ENCODE measurements at regions not wholly inside any gene's neighbourhood (a gene's known extent, or its start where the extent isn't known, plus 50 kb on each side); places are given as distances from the start of the nearest gene placed in this dataset.
"Not testable (repeated sequence)": the region's sequence is repeated elsewhere in the genome, so short reads cannot be mapped to it uniquely, and the experiment has no call there.

DNA sequence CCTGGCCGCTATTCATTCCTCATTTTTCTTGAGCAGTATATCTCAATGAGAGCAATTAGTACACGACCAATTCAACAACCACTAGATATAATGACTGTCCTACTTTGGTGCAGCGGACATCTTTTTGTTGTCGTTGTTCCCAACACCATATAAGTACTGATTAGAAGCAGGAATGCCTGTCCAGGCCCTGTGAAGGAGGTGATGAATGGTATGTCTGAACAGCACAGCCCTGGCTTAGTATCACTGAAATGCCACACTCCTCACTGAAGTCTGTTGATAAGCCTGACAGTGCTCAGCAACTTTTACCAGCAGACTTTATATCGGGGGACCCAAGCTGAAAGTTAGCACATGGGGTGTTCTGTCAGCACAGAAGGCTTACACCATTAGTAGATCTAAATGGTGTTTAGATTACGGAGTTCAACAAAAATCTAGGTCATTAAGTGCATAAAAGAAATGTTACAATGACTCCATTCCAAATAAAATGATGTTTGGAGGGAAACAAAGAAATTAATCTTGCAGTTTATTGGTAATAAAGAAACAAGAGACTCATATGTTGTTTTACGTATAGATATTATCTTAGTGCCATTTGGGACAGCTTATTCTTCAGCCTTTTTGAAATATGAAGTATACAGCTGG, 228.3 kb upstream of the TTC29 start:
- DNase-seq, result no peak

DNA sequence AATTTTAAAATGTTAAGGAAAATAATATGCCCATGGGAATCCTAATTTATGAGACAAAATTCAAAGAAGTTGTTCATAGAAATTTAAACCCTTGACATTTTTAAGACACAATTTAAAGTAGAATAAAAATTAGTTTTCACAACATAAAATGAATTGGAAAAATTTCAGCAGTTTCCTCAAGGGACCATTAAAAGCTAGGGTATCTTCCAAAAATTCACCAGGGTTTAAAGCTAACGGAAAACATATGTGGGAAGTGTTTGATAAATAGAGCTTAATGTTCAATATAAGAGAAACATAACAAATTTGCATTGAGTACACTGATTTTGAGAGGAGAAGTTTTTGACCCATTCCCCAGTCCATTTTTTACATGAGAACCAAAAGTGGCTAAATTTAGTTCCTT, 228.9 kb upstream of the TTC29 start:
- no peak for DNase-seq

DNA sequence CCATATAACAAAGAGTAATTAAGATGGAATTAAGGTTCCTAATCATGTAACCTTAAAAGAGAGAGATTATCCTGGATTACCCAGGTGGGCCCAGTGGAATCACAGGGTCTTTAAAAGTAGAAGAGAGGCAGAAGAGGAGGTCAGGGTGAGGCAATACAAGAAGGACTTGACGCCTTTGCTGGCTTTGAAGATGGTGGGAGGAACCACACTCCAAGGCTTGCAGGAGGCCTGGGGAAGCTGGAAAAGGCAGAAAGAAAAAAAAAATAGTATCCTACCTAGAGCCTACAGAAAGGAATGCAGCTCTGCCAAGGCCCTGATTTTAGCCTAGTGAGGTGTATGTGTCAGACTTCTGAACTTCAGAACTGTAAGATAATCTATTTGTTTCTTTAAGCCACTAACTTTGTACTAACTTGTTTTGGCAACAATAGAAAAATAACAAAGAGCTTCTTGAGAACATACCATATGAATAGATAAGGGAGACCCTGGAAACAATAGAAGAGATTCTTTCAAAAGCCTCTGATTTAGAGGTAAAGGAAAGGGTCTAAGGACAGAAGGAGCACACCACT, 229.9 kb upstream of the TTC29 start:
- no peak for DNase-seq

DNA sequence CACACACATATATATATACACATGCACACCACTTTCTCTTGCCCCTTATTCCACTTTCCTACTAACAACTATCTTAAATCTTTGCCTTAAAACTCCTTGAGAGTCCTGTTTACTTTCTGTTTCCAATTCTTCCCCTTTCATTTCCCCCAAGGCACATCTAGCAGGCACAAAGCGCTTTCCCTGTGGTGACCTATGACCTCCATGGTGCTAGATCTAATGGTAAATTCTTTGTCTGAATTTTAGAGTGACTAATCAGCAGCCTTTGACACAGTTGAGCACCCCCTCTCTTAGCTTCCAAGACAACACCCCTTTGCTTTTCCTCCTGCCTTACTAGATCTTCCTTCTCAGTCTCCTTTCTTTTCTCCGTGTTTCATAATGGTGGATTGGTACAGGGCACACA, 236.4 kb upstream of the TTC29 start:
- no peak for DNase-seq

DNA sequence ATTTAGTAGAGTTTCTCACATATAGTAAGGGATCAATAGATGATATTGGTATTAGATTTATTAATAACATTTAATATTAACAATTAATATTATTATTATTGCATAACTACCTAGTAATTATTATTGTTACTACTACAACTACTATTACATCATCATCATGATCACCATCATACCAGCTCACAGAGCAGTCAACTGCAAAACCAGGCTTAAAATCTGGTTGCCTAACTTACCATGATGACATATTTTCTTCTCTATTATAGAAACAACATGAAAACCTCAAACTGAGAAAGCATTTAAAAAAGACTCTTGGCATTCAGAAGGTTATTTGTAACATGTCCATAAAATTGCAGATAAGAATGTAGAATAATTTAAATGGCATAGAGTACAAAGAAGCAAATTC, 247.0 kb upstream of the TTC29 start:
- no peak for DNase-seq

DNA sequence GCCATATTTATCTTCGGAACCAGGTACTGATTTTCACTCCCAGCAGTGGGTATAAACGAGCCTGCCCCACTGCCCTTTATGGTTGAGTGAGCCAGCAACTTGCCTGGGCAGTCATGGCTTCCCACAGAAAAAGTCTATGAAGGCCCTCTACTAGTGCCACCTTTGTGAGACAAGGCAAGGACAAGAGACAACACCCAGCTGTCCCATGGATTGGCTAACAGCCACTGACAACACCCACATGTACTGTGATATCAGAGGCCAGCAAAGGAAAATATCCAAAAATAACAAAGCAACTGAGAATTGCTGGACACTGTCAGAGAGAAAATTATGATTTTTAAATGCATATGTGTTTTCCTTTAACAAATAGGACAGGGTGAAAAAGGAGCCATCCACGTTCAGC, 248.4 kb upstream of the TTC29 start:
- DNase-seq, result no peak

DNA sequence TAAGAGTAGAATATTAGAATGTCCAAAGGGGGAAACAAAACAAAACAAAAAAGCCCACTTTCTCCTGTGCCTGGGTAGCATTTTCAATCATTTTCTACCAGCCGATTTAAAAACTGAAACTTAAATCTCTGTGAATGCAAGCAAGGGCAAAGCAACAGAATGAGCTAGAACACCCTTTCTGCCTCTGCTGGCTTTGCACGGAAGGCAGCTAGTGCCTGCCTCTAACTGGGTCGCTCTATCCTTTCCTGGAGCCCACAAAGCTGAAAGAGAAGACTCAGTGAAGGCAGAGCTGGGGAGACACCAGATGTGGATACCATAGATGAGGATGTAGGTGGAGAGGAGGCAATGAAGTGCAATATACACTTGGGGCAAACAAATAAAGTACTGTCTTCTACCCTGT, 248.9 kb upstream of the TTC29 start:
- DNase-seq, result no peak

DNA sequence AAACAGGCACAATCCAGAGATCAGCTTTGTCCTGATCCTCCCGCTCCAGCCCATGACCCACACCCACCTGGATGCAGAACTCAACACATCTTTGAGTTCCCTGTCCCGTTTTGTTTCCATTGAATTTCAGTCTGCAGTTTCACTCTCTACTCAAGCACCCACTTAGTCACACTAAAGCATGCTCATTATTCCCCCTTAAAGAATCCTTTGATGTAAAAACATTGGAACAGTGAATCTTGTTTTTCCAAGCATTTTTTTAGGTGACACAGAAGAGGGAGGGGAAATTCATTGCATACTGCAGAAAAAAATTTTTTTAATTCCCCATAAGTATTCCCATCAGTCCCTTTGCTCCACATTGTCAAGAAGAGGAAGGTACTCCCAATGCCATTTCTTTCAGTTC, 249.7 kb upstream of the TTC29 start:
- DNase-seq, result no peak

DNA sequence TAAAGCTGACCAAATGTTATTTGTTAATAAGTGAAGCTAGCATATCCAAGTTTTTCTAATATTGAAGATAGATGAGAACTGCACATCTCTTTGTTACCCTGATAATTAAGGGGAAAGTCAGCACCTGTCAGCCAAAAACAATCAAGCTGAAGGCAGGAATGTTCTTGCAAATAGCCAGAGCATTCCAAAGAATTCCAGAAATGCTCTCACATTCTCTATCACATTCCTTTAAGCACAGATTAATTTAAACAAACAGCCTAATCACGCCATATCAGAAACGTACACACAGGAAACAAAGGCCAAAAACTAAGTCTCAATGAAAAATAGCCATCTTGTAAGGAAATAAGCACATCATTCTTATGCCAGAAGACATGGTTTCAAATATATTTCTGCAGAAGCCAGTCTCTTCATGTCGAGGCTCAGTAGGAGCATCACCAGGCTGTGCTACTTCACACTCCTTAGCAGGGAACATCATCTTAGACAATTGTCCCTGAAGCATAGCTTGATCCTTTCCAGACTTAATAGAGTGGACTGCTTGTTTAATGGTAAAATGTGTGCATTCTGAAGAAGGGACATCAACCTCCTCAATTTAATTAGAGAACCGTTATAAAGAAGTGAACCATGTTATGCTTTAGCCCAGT, 252.9 kb upstream of the TTC29 start:
- no peak for DNase-seq

DNA sequence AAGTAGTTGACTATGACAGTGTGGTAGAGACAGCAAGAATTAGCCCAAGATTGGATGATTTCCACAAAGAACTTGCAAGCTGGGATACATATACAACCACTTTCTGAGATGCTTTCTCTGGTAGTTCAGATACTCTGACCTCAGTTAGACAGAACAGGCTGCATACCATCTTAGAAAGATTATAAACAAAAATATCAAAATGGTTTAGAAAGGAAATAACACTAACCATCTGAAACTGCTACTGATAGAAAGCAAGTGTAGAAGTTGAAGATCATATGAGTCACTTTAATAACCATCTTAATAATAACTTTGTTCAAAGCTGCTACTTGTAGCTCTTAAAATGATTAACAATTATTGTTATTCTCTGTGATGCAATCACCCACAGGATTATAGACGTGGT, 255.4 kb upstream of the TTC29 start:
- no peak for DNase-seq

DNA sequence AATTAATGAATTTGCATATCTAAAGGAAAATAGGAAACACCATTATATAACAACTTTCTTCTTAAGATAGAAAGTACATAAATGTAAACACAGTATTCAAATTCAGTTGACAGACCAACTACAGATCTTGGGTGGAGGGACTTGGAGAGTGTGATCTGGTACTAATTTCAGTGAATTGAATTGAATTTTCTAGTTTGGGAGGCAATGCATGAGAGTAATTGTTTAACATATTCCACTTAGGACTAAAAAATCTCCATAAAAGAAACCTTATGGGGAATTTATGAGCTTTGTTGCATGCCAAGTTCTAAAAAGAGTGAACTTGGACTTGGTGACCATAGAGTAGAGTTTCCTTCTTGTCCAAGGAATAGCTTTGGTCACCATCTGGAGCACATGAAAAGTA, 261.1 kb upstream of the TTC29 start:
- no peak for DNase-seq

DNA sequence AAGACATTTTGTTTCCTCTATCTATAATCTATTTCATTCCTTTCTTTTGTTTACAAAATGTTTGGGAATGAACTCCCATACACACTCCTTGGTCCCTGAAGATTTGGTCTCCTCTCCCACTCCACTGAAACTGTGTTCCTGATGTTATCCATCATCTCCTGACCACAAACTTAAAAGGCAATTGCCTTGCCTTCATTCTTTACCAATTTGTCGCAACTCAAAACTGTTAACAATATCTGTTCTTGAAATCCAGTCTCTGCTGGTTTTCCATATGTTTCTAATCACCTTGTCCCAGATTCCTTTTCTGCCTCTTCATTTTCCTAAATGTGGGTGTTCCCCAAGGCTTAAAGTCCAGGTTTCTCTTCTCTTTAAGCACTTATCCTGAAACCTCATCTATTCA, 262.2 kb upstream of the TTC29 start:
- DNase-seq, result no peak

DNA sequence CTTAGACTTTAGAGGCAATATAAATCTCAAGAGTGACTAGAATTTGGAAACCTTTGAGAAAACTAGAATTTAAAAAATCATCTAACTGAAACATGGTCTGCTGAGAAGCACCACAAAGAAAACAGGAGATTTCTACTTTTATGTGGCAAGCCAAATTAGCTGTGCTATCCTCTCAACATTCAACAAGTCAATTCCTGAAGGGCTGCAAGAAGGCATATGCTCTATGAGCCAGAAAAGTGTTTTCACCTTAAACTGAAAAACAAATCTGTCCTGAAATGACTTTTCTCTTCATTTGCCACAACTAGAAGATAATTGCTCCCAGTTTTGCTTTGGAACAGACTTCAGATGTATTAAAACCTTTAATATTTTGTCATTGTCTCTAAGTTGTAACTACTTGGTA, 263.2 kb upstream of the EDNRA start:
- DNase-seq, result no peak

DNA sequence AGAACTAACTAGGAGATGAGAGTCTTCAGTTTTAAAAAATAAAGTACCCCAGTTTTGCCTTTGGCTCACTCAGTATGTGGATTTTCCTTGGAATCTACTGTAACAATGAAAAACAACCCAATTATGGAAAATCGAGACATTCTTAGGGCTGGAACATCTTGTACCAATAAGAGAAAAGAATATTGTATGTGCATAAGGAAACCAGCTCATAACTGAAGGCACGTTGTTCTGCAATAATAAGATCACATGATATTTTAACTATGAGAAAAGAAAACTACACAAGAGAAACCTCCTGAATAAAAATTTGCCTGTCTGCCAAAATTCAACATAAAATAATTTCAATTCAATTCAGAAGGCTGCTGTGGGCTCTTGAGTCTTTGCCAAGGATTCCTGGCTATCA, 261.8 kb upstream of the EDNRA start:
- no peak for DNase-seq

DNA sequence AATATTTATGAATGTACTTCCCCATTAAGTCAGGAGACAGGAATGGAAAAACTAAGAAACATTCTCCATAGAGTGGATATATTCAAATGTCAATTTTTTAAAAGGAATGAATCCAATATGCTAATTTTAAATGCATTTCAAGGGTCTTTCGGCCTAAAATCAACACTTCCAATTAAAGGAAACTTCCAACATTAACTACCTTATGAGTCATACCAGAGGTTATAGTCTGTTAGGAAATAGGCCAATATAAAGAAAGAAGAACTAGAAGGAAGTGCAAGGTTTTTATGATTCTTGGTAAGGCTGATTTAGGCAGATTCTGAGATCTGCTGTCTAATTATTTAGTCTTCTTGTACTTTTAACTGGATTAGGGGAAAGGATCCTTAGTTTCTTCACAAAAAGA, 260.1 kb upstream of the EDNRA start:
- DNase-seq, result no peak

DNA sequence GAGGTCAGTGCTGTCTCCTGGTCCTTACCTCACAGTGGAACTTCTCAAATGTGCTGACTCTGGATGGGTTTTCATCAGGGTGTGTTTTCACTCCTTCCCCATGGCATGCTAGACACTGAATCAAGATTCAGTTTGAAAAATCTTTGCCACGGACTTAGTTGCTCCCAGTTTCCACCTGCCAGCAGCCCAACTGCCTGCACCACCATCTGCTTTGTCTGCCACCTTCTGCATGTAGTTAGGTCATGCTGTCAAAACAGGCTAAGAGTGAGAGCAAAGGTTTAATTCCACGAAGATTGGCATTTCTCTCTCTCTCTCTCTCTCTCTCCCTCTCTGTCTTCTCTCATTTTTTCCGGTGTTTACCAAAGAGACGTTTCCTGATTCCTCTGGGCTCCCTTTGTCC, 258.0 kb upstream of the EDNRA start:
- DNase-seq, result no peak

DNA sequence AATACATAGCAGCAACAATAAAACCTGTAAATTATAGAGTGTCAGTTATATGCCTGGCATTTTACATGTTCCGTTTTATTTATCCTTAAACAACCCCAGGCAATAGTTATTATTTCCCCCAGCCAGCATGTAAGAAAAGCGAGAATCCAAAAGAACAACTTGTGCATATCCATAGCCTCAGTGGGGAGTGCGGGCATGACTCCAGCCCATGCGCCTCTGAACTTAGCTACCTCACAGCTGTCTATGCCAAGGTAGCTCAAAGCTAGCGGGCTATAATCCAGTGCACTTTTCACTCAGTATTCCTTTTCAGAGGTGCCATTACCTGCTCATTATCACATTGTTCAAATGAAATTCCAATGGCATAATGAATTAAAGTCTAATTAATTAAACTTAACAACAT, 257.3 kb upstream of the EDNRA start:
- no peak for DNase-seq

DNA sequence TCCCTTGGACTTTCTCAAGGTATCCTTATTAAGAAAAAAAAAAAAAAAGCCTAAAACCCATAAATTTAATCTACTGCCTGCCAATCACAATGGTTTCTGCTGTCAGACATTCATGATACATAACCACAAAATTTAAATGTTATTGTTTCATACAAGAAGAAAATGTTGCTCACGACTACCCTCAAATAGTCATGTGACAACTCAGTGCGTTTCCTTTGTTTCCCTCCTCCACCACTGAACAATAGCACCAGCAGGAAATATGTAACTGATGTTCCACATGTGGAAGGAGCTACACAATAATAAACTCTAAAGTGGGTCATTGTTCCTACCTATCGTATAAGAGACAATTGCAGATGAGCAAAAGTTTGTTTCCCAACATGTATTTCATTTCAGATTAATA, 244.1 kb upstream of the EDNRA start:
- no peak for DNase-seq

DNA sequence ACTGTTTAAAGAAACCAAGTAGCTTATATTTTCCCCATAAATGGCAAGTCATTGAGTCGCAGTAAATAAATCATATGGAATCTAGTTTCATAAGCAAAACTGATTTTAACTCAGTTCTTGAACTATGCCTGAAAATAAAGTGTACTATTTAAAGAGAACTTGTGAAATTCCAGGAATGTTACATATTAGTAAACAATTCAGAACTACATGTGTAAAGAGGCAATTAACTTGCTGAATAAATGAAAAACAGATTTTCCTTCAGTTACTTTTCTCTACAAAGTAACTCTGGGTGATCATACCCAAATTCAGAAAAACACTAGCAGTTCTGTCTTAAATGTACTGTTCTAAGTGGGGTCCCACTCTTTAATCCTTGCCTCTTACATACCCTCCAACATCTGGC, 236.1 kb upstream of the EDNRA start:
- DNase-seq, result no peak

DNA sequence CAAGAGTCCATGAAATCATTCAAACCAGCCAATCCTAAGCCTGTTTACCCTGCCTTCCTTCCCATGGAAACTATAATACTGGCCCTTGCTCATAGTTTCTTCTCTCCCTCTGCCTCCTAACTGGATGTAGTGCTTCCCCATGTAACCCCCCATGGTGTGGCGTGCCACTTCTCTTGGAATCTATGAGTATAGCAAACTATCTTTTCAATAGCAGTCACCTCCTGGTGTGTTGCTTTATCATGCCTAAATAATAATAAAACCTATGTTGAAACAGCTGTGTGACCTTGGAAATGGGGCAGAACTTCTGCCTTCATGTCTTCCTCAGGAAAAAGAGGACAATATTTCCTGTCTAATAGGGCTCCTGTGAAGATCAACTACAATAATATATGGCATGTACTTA, 234.8 kb upstream of the EDNRA start:
- no peak for DNase-seq

DNA sequence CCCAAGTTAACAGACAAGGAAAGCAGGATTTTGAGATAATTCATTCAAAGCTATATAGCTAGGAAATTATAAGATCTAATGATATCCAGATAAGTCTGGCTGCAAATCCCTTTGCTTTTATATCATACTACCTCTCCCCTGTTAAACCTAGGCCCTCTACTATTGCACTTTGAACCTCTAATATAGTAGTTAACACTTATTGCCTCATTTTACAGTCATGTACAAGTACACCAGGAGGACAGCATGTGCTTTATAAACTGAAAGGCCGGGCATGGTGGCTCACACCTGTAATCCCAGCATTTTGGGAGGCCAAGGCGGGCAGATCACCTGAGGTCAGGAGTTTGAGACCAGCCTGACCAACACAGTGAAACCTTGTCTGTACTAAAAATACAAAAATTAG, 234.4 kb upstream of the EDNRA start:
- not testable (repeated sequence) for DNase-seq

DNA sequence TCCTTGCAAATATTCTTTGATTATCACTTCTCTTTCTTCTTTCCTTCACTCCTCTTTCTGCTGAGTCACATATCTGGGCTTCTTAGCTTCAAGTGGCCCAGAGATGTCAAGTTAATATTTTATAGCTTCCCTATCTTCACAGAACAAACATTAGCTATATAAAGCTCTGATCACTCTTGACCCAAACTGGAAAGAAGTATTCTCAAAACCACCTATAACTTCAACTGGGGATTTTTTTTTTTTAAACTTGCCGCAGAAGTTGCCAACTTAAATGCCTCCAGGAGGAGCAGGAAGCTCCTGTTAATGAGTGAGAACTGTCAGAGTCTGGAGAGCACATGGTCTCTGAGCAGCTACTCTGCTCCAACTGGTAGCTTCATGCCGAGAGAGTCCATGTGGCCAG, 233.3 kb upstream of the EDNRA start:
- DNase-seq, result no peak

DNA sequence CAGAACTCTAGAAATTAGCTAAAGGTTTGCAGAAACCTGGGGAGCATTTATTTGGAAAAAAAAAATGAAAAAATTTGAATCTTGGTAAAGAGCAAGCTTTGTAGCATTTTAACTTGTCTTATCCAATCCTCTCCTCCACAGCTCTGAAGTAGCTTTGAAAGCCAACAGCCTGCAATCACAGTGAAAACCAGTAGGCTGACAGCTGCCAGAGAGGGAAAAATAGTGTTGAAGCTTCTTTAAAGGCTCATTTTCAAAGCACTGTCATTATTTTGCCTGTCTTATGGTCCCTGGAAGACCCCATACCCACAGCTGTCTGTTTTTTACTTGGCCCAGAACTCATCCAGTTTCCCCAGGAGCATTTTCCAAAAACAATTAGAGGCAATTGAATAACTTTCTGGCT, 230.8 kb upstream of the EDNRA start:
- no peak for DNase-seq

DNA sequence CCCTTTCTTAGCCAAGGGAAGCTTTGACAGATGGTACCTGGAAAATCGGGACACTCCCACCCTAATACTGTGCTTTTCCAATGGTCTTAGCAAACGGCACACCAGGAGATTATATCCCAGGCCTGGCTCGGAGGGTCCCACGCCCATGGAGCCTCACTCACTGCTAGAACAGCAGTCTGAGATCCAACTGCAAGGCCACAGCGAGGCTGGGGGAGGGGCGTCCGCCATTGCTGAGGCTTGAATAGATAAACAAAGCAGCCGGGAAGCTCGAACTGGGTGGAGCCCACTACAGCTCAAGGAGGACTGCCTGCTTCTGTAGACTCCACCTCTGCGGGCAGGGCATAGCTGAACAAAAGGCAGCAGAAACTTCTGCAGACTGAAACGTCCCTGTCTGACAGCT, 225.6 kb upstream of the EDNRA start:
- not testable (repeated sequence) for DNase-seq

DNA sequence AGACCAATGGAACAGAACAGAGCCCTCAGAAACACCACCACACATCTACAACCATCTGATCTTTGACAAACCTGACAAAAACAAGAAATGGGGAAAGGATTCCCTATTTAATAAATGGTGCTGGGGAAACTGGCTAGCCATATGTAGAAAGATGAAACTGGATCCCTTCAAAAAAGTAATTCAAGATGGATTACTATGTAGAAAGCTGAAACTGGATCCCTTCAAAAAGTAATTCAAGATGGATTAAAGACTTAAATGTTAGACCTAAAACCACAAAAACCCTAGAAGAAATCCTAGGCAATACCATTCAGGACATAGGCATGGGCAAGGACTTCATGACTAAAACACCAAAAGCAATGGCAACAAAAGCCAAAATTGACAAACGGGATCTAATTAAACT, 221.6 kb upstream of the EDNRA start:
- not testable (repeated sequence) for DNase-seq
